CD4-positive, alpha-beta T cell treated with Interleukin-4 for 4 hours (primary cell): ENCODE measurements at regions not wholly inside any gene's neighbourhood (a gene's known extent, or its start where the extent isn't known, plus 50 kb on each side); places are given as distances from the start of the nearest gene placed in this dataset.
"Not testable (repeated sequence)": the region's sequence is repeated elsewhere in the genome, so short reads cannot be mapped to it uniquely, and the experiment has no call there.

Source experiments
- DNase-seq: peaks from one replicate; pipeline ENCODE4 v3.0.0-alpha.2; 2020

GRCh38 chr21:15442743-15443469, 286.9 kb upstream of the USP25 start:
- no peak for DNase-seq

DNA sequence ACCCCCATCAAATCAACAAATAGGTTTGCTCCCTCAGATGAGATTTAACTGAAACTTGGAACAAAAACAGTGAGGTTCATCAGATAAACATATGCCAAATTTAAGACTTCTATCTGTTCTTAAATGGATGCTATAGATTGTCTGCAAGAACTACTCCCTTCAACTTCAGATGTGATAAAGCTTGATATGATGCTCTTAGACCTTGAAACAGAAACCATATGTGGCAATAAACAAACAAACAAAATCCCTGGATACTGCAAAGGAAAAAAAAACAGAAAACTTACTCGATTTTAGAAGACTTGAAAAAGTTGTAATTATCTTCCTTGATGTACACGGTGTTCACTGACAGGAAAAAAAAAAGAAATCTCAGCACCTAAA, 286.1 kb upstream of the USP25 start:
- no peak for DNase-seq

- DNase-seq, result no peak
Measured at GRCh38 chr21:15444118-15444960, 285.4 kb upstream of the USP25 start.

GRCh38 chr21:15445327-15445726, 284.5 kb upstream of the USP25 start:
- no peak for DNase-seq

GRCh38 chr21:15446223-15446622, 283.6 kb upstream of the USP25 start:
- DNase-seq, result no peak

- no peak for DNase-seq
Measured at GRCh38 chr21:15449556-15449955, 280.2 kb upstream of the USP25 start.

GRCh38 chr21:15453261-15453660, 276.5 kb upstream of the USP25 start:
- DNase-seq, result no peak

DNA sequence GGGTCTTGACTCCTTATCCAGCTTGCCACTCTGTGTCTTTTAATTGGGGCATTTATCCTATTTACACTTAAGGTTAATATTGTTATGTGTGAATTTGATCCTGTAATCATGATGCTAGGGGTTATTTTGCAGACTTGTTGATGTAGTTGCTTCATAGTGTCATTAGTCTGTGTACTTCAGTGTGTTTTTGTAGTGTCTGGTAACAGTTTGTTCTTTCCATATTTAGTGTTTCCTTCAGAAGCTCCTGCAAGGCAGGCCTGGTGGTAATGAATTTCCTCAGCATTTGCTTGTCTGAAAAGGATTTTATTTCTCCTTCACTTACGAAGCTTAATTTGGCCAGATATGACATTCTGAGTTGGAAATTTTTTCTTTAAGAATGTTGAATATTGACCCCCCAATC, 276.0 kb upstream of the USP25 start:
- not testable (repeated sequence) for DNase-seq

DNA sequence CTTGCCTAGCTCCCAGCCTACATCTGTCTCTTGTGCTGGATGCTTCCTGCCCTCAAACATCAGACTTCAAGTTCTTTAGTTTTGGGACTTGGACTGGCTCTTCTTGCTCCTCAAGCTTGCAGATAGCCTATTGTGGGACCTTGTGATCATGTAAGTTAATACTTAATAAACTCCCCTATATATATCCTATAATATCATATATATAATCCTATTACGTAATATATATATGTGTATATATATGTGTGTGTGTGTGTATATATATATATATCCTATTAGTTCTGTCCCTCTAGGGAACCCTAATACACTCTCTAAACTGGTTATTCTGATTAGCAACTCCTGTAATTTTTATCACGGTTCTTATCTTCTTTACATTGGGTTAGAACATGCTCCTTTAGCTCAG, 274.9 kb upstream of the USP25 start:
- not testable (repeated sequence) for DNase-seq

DNA sequence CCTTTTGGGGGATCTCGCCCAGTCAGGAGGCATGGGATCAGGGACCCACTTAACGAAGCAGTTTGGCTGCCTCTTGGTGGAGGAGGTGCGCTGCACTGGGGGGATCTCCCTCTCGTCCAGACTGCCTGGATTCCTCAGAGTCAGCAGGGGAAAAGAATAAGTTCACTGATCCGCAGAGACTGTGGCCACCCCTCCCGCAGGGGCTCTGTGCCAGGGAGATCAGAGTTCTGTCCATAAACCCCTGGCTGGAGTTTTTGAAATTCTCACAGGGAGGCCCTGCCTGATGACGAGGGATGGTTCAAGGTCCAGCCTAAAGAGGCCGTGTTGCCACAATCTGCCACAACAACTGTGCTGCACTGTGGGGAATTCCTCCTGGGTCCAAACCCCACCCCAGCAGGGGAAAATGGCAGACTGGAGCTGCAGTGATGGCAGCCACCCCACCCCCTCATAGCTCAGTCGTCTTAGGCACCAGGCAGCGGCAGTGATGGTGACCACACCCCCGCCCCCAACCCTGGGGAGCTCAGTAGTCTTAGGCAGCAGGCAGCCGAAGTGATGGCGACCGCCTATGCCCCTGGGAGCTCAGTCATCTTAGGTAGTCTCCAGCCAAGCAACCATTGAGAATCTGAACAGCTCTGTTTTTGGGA, 273.8 kb upstream of the USP25 start:
- DNase-seq, result no peak

DNA sequence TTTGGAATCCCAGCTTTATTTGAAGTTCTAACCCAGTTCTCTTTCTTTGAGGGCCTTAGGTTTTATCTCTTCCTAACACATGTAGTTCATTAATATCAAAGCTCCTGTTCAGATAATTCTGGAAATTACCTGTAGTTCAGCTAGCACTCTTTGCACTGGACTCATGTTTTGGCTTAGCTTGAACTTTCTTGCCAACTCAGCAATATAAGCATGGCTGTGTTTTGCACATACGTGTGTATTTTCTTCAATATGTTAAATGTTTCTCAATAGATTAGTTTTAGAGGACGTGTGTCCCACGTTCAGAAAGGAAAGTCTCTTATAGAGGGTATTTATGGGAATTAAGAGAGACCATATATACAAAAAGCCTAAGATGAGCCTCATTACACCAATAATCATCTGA, 271.8 kb upstream of the USP25 start:
- DNase-seq, result no peak

DNA sequence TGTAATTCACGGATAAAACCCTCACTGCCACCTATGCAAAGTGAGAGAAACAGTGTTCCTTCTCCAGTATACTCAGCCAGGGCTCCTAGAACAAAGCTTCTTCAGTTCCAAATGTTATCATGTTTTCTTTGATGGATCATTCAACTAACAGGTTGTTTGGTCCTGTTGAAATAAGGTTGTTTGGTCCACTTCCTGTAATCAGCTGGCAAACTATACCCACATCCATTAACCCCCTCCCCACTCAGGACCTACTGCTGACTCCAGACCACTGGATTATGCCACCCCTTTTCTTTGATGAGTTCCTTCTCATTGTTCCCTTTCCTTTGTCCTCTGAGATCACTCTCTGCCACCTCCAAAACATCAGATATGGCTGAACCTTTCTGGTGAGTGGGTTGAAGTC, 267.7 kb upstream of the USP25 start:
- no peak for DNase-seq

DNA sequence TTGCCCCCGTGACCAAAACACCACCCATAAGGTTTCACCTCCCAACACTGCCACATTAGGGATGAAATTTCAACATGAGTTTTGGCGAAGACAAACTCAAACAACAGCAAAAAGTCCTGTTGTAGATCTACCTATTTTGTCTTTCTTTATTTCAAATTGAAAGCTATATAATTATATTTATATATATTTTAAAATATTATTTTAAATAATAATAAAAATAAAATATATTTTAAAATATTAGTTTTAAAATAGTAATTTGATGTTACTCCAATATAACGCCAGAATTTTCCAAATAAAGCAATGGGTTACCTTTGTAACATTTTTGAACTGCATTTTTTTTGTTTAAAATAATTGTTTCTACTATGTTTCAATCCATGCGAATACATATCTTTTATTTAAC, 263.5 kb upstream of the USP25 start:
- DNase-seq, result no peak

GRCh38 chr21:15468368-15468767, 261.4 kb upstream of the USP25 start:
- DNase-seq, result no peak

- no peak for DNase-seq
Measured at GRCh38 chr21:15472108-15473040, 257.4 kb upstream of the USP25 start.

DNA sequence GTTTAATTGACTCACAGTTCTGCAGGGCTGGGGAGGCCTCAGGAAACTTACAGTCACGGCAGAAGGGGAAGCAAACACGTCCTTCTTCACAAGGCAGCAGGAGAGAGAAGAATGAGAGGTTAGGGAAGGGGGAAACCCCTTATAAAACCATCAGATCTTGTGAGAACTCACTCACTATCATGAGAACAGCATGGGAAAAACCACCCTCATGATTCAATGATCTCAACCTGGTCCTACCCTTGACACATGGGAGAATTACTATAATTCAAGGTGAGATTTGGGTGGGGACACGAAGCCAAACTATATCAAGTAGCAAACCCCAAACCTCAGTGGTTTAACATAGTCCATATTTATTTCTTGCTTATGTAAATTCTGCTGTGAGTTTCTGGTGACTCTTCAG, 252.0 kb upstream of the USP25 start:
- not testable (repeated sequence) for DNase-seq

DNA sequence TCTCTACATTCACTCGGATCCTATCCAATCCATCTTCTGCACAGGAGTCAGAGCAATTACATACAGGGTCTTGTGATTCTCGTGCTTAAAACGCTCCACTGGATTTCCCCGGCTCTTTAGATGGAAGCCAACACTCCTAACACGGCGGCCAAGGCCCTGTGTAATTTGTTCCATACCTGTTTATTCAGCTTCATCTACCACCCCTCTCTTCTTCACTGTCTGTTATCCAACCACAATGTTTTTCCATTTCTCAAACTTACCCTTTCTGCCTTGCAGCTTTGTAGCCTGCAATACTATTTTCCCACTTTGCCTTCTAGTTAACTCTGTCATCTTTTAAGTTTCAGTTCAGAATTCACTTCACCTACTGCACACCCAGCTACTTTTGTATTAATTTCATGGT, 249.6 kb upstream of the USP25 start:
- no peak for DNase-seq

DNA sequence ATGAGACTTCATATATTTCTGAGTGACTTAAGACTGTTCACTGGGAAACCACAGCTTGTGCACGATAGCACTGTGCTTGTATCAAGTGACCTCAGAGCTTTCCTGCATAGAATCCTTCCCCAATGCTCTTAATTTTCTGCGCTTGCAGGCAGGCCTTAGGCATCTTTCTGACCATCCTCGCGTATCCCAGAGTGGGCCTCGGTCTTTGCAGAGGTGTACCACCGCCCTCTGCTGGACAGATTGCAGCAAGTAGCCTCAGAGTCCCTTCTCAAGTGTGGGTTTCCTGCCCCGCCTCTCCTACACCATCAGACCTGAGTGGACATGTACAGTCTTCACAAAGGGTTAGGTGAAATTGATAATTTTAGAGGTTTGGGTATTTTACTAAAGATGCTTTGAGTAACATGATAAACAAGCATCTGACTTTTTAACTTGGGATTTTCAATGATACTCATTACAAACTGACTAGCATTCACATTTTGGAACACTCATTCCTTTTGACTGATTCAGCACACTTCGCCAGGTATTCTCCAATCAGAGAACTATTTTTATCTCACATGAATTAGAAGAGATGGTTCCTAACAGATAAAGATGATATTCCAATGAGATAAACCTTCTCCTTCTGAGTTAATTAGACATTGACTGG, 246.5 kb upstream of the USP25 start:
- peak; percentile 76 for DNase-seq

GRCh38 chr21:15486460-15487195, 243.2 kb upstream of the USP25 start:
- no peak for DNase-seq

DNA sequence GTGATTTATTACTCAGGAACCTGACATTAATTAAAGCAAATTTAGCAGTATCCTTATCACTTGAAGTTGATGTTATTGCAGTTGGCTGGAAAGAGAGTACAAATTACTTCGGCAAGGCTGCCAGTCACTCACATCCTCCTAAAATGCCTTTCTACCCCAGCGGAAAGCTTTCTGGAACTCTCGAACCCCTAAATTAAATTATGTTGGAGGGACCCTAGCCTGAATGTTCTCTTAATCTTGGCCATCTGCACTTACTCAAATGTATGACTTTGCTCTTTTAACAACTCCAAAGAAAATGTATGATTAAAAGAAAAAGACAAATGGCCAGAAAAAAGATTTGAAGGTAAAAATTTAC, 242.6 kb upstream of the USP25 start:
- no peak for DNase-seq

- no peak for DNase-seq
Measured at GRCh38 chr21:15491100-15491499, 238.7 kb upstream of the USP25 start.

- DNase-seq, result no peak
Measured at GRCh38 chr21:15493646-15494045, 236.1 kb upstream of the USP25 start.
